ENCODE measurements at regions not wholly inside any gene's neighbourhood (a gene's known extent, or its start where the extent isn't known, plus 50 kb on each side); places are given as distances from the start of the nearest gene placed in this dataset.

DNA sequence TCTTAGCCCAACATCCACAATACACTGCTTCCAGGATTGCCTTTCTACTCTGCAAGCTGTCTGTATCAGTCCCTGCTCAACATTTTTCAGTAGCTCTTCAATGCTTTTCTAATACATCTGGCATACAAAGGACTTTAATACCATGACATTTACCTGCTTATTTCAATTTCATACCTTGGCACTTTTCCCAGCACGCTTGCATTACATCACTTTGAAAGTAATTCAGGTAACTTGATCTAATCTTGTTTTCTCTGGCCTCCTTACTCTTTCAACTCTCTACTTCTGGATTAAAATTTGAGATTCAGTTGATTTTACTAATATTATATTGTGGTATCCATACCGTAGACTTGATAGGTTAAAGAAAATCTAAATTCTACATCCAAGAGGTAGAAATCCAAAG lies 103.0 kb downstream of the PTGS2 start:
- Mint-ChIP-seq H3K9me3 (no peaks in the 10 kb centered on the region), H3K36me3 (ENCODE audit: low read depth) (no peaks in the 10 kb centered on the region), H3K4me1 (no peaks in the 10 kb centered on the region), H3K4me3 (no peak overlapping the region), H3K27me3 (ENCODE audit: low read depth) (no peaks in the 10 kb centered on the region), H3K27ac (peak overlapping the region in 1 of 3 experiments; percentile 16)
- TF ChIP-seq, protein P1, sequence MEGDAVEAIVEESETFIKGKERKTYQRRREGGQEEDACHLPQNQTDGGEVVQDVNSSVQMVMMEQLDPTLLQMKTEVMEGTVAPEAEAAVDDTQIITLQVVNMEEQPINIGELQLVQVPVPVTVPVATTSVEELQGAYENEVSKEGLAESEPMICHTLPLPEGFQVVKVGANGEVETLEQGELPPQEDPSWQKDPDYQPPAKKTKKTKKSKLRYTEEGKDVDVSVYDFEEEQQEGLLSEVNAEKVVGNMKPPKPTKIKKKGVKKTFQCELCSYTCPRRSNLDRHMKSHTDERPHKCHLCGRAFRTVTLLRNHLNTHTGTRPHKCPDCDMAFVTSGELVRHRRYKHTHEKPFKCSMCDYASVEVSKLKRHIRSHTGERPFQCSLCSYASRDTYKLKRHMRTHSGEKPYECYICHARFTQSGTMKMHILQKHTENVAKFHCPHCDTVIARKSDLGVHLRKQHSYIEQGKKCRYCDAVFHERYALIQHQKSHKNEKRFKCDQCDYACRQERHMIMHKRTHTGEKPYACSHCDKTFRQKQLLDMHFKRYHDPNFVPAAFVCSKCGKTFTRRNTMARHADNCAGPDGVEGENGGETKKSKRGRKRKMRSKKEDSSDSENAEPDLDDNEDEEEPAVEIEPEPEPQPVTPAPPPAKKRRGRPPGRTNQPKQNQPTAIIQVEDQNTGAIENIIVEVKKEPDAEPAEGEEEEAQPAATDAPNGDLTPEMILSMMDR (IDR thresholded peaks at IDR 0.05; ENCODE audit: unreplicated experiment in 3 of 3) = no peak

DNA sequence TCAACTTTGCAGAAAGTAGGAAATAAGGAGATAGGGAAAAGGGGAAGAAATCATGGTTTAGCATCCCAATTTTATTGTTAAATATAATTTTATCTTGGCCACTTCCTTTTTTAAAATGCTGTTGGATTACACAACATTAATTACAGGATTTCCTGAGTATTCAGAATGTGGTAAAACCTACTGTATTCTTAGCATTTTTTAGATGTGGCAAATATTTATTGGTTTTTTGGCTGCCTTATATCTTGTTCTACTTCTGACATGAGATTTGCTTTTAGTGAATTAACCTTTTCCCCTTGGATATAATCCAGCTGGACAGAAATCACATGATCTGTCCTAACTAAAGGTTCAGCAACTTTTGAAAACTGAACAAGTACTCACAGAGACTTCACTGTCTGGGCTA lies 104.9 kb downstream of the PTGS2 start:
- Mint-ChIP-seq H3K27ac (peak overlapping the region in 1 of 3 experiments; percentile 37), H3K27me3 (ENCODE audit: low read depth) (no peaks in the 10 kb centered on the region), H3K36me3 (ENCODE audit: low read depth) (no peaks in the 10 kb centered on the region), H3K4me1 (no peaks in the 10 kb centered on the region), H3K4me3 (no peak overlapping the region), H3K9me3 (no peaks in the 10 kb centered on the region)
- TF ChIP-seq, protein P1 (IDR thresholded peaks at IDR 0.05; ENCODE audit: unreplicated experiment in 3 of 3) = no peak

DNA sequence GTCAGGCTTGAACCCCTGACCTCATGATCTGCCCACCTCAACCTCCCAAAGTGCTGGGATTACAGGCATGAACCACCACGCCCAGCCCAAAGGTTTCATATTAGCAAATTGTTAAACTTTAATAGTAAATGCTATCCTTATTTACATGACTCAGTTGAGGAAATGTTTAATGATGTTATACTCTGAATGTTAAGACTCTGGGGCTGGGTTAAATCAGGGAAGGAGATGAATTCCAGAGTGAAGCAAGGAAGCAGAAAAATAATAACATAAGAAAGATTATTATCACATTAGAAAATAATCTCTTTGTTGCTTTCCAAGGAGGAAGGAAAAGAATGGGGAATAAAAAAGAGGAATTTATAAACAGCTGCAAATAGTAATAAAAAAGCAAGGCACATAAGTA lies 105.3 kb downstream of the PTGS2 start:
- H3K4me1 Mint-ChIP-seq = no peaks in the 10 kb centered on the region
- no peaks in the 10 kb centered on the region for H3K27me3 Mint-ChIP-seq (ENCODE audit: low read depth)
- H3K36me3 Mint-ChIP-seq (ENCODE audit: low read depth) = no peaks in the 10 kb centered on the region
- peak overlapping the region in 1 of 3 experiments; percentile 37 for H3K27ac Mint-ChIP-seq
- TF ChIP-seq, protein P1 (IDR thresholded peaks at IDR 0.05; ENCODE audit: unreplicated experiment in 3 of 3) = no peak
- no peaks in the 10 kb centered on the region for H3K9me3 Mint-ChIP-seq
- H3K4me3 Mint-ChIP-seq = no peak overlapping the region

DNA sequence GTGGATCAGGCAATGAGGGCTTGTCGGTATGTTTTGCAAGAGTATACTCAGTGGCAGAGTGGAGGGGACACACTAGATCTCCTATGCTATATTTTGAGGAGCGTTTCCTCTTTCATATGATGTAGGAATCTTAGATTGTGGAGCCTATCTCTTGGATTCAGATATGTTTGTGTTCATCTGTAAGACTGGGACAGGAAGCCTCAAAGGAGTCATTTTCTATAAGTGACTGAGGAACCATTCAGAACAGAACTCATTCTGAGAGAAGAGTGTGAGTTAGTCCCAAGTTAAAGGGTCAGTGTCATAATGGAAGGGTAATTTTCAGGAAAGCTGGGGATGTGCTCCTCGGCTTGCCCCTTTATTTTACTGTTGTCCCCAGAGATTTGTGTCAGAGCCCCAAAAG lies 107.7 kb downstream of the PTGS2 start:
- H3K4me1 Mint-ChIP-seq = no peaks in the 10 kb centered on the region
- H3K36me3 Mint-ChIP-seq (ENCODE audit: low read depth) = no peaks in the 10 kb centered on the region
- no peak overlapping the region for H3K27ac Mint-ChIP-seq
- TF ChIP-seq, protein P1 (IDR thresholded peaks at IDR 0.05; ENCODE audit: unreplicated experiment in 3 of 3) = no peak
- no peaks in the 10 kb centered on the region for H3K27me3 Mint-ChIP-seq (ENCODE audit: low read depth)
- H3K4me3 Mint-ChIP-seq = no peak overlapping the region
- no peaks in the 10 kb centered on the region for H3K9me3 Mint-ChIP-seq

DNA sequence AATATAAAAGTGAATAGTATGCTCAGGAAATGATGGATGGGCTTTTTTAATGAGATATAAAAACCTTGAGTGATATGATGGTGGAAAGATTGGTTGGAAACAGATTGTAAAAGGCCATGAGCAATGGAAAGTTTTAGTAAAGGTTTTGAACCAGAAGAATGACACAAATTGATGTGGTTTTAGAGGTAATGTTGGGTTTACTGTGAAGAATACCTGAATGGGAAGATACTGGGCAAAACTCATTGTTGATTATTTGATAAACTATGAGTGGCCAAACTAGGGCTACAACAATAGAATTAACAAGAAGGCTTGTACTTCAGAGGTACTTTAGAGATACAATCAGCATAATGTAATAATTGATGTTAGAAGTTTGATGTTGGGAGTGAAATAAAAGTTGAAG lies 108.5 kb downstream of the PTGS2 start:
- no peaks in the 10 kb centered on the region for H3K4me1 Mint-ChIP-seq
- TF ChIP-seq, protein P1 (IDR thresholded peaks at IDR 0.05; ENCODE audit: unreplicated experiment in 3 of 3) = no peak
- H3K27me3 Mint-ChIP-seq (ENCODE audit: low read depth) = no peaks in the 10 kb centered on the region
- H3K36me3 Mint-ChIP-seq (ENCODE audit: low read depth) = no peaks in the 10 kb centered on the region
- H3K4me3 Mint-ChIP-seq = no peak overlapping the region
- no peaks in the 10 kb centered on the region for H3K9me3 Mint-ChIP-seq
- H3K27ac Mint-ChIP-seq = no peak overlapping the region

DNA sequence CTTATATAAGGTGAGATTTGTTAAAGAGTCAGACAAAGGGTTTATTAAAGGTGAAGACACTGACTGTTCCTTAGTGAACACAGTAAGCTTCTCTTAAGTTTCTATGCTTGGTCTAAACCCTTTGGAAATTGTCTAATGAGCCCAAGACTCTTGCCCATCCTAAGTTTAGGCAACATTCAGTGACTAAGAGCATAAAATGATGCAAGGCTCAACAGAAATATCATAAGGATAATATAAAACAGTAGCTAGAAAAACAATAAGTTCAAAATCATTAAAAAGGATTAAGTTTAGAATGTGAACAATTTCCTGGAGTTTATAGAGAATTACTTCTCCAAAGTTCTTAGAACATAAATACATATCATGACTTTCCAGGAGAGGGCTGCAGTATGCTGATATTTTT lies 108.9 kb upstream of the PDC start:
- Mint-ChIP-seq H3K27me3 (ENCODE audit: low read depth) (no peaks in the 10 kb centered on the region), H3K4me1 (no peaks in the 10 kb centered on the region), H3K9me3 (no peaks in the 10 kb centered on the region), H3K27ac (no peak overlapping the region), H3K36me3 (ENCODE audit: low read depth) (no peaks in the 10 kb centered on the region), H3K4me3 (no peak overlapping the region)
- TF ChIP-seq, protein P1 (IDR thresholded peaks at IDR 0.05; ENCODE audit: unreplicated experiment in 3 of 3) = no peak
